ENCODE measurements at regions not wholly inside any gene's neighbourhood (a gene's known extent, or its start where the extent isn't known, plus 50 kb on each side); places are given as distances from the start of the nearest gene placed in this dataset.

GRCh38 chr2:81282151-81282769 is 977.7 kb upstream of the LRRTM1 start:
- Histone ChIP-seq H3K27ac (ENCODE audit: low read depth, low read length) (no peak overlapping the region), H2AFZ (ENCODE audit: low read length, unreplicated experiment) (no peak overlapping the region), H3K4me1 (ENCODE audit: control insufficient read depth, insufficient read depth, low read length, unreplicated experiment) (no peaks in the 10 kb centered on the region), H3K4me3 (ENCODE audit: low read depth, low read length) (no peak overlapping the region), H3K27me3 (ENCODE audit: insufficient read depth, low read length) (no peaks in the 10 kb centered on the region), H3K79me2 (ENCODE audit: control insufficient read depth, insufficient read depth, low read length, unreplicated experiment) (no peaks in the 10 kb centered on the region), H3K36me3 (ENCODE audit: insufficient read depth, low read length) (no peaks in the 10 kb centered on the region)

- Histone ChIP-seq H3K36me3 (ENCODE audit: insufficient read depth, low read length) (no peaks in the 10 kb centered on the region), H3K4me1 (ENCODE audit: control insufficient read depth, insufficient read depth, low read length, unreplicated experiment) (no peaks in the 10 kb centered on the region), H3K27ac (ENCODE audit: low read depth, low read length) (no peak overlapping the region), H3K79me2 (ENCODE audit: control insufficient read depth, insufficient read depth, low read length, unreplicated experiment) (no peaks in the 10 kb centered on the region), H2AFZ (ENCODE audit: low read length, unreplicated experiment) (no peak overlapping the region), H3K4me3 (ENCODE audit: low read depth, low read length) (no peak overlapping the region), H3K27me3 (ENCODE audit: insufficient read depth, low read length) (no peaks in the 10 kb centered on the region)
These were observed 972.0 kb upstream of the LRRTM1 start for GRCh38 chr2:81276595-81276994.

GRCh38 chr2:81266106-81266505 is 961.6 kb upstream of the LRRTM1 start:
- Histone ChIP-seq H3K79me2 (ENCODE audit: control insufficient read depth, insufficient read depth, low read length, unreplicated experiment) (no peaks in the 10 kb centered on the region), H3K27ac (ENCODE audit: low read depth, low read length) (no peak overlapping the region), H2AFZ (ENCODE audit: low read length, unreplicated experiment) (no peak overlapping the region), H3K4me1 (ENCODE audit: control insufficient read depth, insufficient read depth, low read length, unreplicated experiment) (no peaks in the 10 kb centered on the region), H3K27me3 (ENCODE audit: insufficient read depth, low read length) (no peaks in the 10 kb centered on the region), H3K4me3 (ENCODE audit: low read depth, low read length) (no peak overlapping the region), H3K36me3 (ENCODE audit: insufficient read depth, low read length) (no peaks in the 10 kb centered on the region)

- H3K27ac ChIP-seq (ENCODE audit: low read depth, low read length) = no peak overlapping the region
- no peak overlapping the region for H3K4me3 ChIP-seq (ENCODE audit: low read depth, low read length)
- H2AFZ ChIP-seq (ENCODE audit: low read length, unreplicated experiment) = no peak overlapping the region
- H3K27me3 ChIP-seq (ENCODE audit: insufficient read depth, low read length) = no peaks in the 10 kb centered on the region
- no peaks in the 10 kb centered on the region for H3K4me1 ChIP-seq (ENCODE audit: control insufficient read depth, insufficient read depth, low read length, unreplicated experiment)
- H3K79me2 ChIP-seq (ENCODE audit: control insufficient read depth, insufficient read depth, low read length, unreplicated experiment) = no peaks in the 10 kb centered on the region
- no peaks in the 10 kb centered on the region for H3K36me3 ChIP-seq (ENCODE audit: insufficient read depth, low read length)
These were observed 959.4 kb upstream of the LRRTM1 start for GRCh38 chr2:81263989-81264388.

- Histone ChIP-seq H2AFZ (ENCODE audit: low read length, unreplicated experiment) (no peak overlapping the region), H3K27me3 (ENCODE audit: insufficient read depth, low read length) (no peaks in the 10 kb centered on the region), H3K36me3 (ENCODE audit: insufficient read depth, low read length) (no peaks in the 10 kb centered on the region), H3K79me2 (ENCODE audit: control insufficient read depth, insufficient read depth, low read length, unreplicated experiment) (no peaks in the 10 kb centered on the region), H3K4me3 (ENCODE audit: low read depth, low read length) (no peak overlapping the region), H3K4me1 (ENCODE audit: control insufficient read depth, insufficient read depth, low read length, unreplicated experiment) (no peaks in the 10 kb centered on the region), H3K27ac (ENCODE audit: low read depth, low read length) (no peak overlapping the region)
These were observed 955.8 kb upstream of the LRRTM1 start for GRCh38 chr2:81260320-81260719.

- H3K4me3 ChIP-seq (ENCODE audit: low read depth, low read length) = no peak overlapping the region
- no peaks in the 10 kb centered on the region for H3K4me1 ChIP-seq (ENCODE audit: control insufficient read depth, insufficient read depth, low read length, unreplicated experiment)
- H3K36me3 ChIP-seq (ENCODE audit: insufficient read depth, low read length) = no peaks in the 10 kb centered on the region
- H3K79me2 ChIP-seq (ENCODE audit: control insufficient read depth, insufficient read depth, low read length, unreplicated experiment) = no peaks in the 10 kb centered on the region
- no peaks in the 10 kb centered on the region for H3K27me3 ChIP-seq (ENCODE audit: insufficient read depth, low read length)
- no peak overlapping the region for H2AFZ ChIP-seq (ENCODE audit: low read length, unreplicated experiment)
- H3K27ac ChIP-seq (ENCODE audit: low read depth, low read length) = no peak overlapping the region
These were observed 945.7 kb upstream of the LRRTM1 start for GRCh38 chr2:81250270-81250669.

- Histone ChIP-seq H2AFZ (ENCODE audit: low read length, unreplicated experiment) (no peak overlapping the region), H3K27me3 (ENCODE audit: insufficient read depth, low read length) (no peaks in the 10 kb centered on the region), H3K79me2 (ENCODE audit: control insufficient read depth, insufficient read depth, low read length, unreplicated experiment) (no peaks in the 10 kb centered on the region)
These were observed 944.6 kb upstream of the LRRTM1 start for GRCh38 chr2:81249152-81249551.

GRCh38 chr2:81247648-81248047 is 943.1 kb upstream of the LRRTM1 start:
- Histone ChIP-seq H3K36me3 (ENCODE audit: insufficient read depth, low read length) (no peaks in the 10 kb centered on the region), H3K27ac (ENCODE audit: low read depth, low read length) (no peak overlapping the region), H3K4me1 (ENCODE audit: control insufficient read depth, insufficient read depth, low read length, unreplicated experiment) (no peaks in the 10 kb centered on the region), H3K79me2 (ENCODE audit: control insufficient read depth, insufficient read depth, low read length, unreplicated experiment) (no peaks in the 10 kb centered on the region), H3K4me3 (ENCODE audit: low read depth, low read length) (no peak overlapping the region), H3K27me3 (ENCODE audit: insufficient read depth, low read length) (no peaks in the 10 kb centered on the region), H2AFZ (ENCODE audit: low read length, unreplicated experiment) (no peak overlapping the region)

More at GRCh38 chr2:81249152-81249551, 944.6 kb upstream of the LRRTM1 start:
- Histone ChIP-seq H3K27ac (ENCODE audit: low read depth, low read length) (no peak overlapping the region), H3K4me3 (ENCODE audit: low read depth, low read length) (no peak overlapping the region), H3K4me1 (ENCODE audit: control insufficient read depth, insufficient read depth, low read length, unreplicated experiment) (no peaks in the 10 kb centered on the region), H3K36me3 (ENCODE audit: insufficient read depth, low read length) (no peaks in the 10 kb centered on the region)

- H3K36me3 ChIP-seq (ENCODE audit: insufficient read depth, low read length) = no peaks in the 10 kb centered on the region
- no peak overlapping the region for H2AFZ ChIP-seq (ENCODE audit: low read length, unreplicated experiment)
- H3K4me1 ChIP-seq (ENCODE audit: control insufficient read depth, insufficient read depth, low read length, unreplicated experiment) = no peaks in the 10 kb centered on the region
- no peak overlapping the region for H3K27ac ChIP-seq (ENCODE audit: low read depth, low read length)
- no peaks in the 10 kb centered on the region for H3K27me3 ChIP-seq (ENCODE audit: insufficient read depth, low read length)
- H3K79me2 ChIP-seq (ENCODE audit: control insufficient read depth, insufficient read depth, low read length, unreplicated experiment) = no peaks in the 10 kb centered on the region
- no peak overlapping the region for H3K4me3 ChIP-seq (ENCODE audit: low read depth, low read length)
These were observed 937.9 kb upstream of the LRRTM1 start for GRCh38 chr2:81242501-81242900.

GRCh38 chr2:81238462-81238861 is 933.9 kb upstream of the LRRTM1 start:
- Histone ChIP-seq H3K36me3 (ENCODE audit: insufficient read depth, low read length) (no peaks in the 10 kb centered on the region), H3K4me3 (ENCODE audit: low read depth, low read length) (no peak overlapping the region), H3K4me1 (ENCODE audit: control insufficient read depth, insufficient read depth, low read length, unreplicated experiment) (no peaks in the 10 kb centered on the region), H3K27ac (ENCODE audit: low read depth, low read length) (no peak overlapping the region), H3K27me3 (ENCODE audit: insufficient read depth, low read length) (no peaks in the 10 kb centered on the region), H3K79me2 (ENCODE audit: control insufficient read depth, insufficient read depth, low read length, unreplicated experiment) (no peaks in the 10 kb centered on the region), H2AFZ (ENCODE audit: low read length, unreplicated experiment) (no peak overlapping the region)

- Histone ChIP-seq H3K36me3 (ENCODE audit: insufficient read depth, low read length) (no peaks in the 10 kb centered on the region), H3K79me2 (ENCODE audit: control insufficient read depth, insufficient read depth, low read length, unreplicated experiment) (no peaks in the 10 kb centered on the region), H2AFZ (ENCODE audit: low read length, unreplicated experiment) (no peak overlapping the region), H3K4me1 (ENCODE audit: control insufficient read depth, insufficient read depth, low read length, unreplicated experiment) (no peaks in the 10 kb centered on the region), H3K27me3 (ENCODE audit: insufficient read depth, low read length) (no peaks in the 10 kb centered on the region), H3K4me3 (ENCODE audit: low read depth, low read length) (no peak overlapping the region), H3K27ac (ENCODE audit: low read depth, low read length) (no peak overlapping the region)
These were observed 931.0 kb upstream of the LRRTM1 start for GRCh38 chr2:81235601-81236000.
